Adrenal gland (tissue), 9 donors: ENCODE measurements at regions not wholly inside any gene's neighbourhood (a gene's known extent, or its start where the extent isn't known, plus 50 kb on each side); places are given as distances from the start of the nearest gene placed in this dataset.
"Not testable (repeated sequence)": the region's sequence is repeated elsewhere in the genome, so short reads cannot be mapped to it uniquely, and the experiment has no call there.

Experiments
- DNase-seq, 7 donors: peaks; one replicate each; pipeline ENCODE4 v3.0.0-alpha.2; 2019 to 2020
- H3K27ac ChIP-seq, 5 donors: fragments of 200-600 bp; sonication (generic) in 4 of 5; 1 replicate in 3 of 5; 2 replicates in 2 of 5; pipeline versions ENCODE4 v1.5.1 to v1.8.0; 2016 to 2020; ENCODE audit warnings: mild to moderate bottlenecking in 1 of 5
- H3K27me3 ChIP-seq: fragments of 200-600 bp; 2 replicates; pipeline ENCODE4 v1.8.0; 2021
- H3K36me3 ChIP-seq, 2 donors: fragments of 200-600 bp; replicated peaks in 1 of 2; 1 replicate in 1 of 2; 2 replicates in 1 of 2; pipeline versions ENCODE4 v1.5.1 to v1.8.0; 2018 to 2022
- H3K4me1 ChIP-seq, 2 donors: fragments of 200-600 bp; replicated peaks in 1 of 2; 1 replicate in 1 of 2; 2 replicates in 1 of 2; pipeline versions ENCODE4 v1.5.1 to v1.8.0; 2018 to 2021
- H3K4me3 ChIP-seq, 4 donors: fragments of 200-600 bp; sonication (generic) in 3 of 4; one replicate each; pipeline ENCODE4 v1.5.1; 2016 to 2018
- H3K9me3 ChIP-seq, 3 donors: fragments of 200-600 bp; sonication (generic) in 1 of 3; replicated peaks in 1 of 3; 1 replicate in 2 of 3; 2 replicates in 1 of 3; pipeline versions ENCODE4 v1.5.1 to v1.8.0; 2016 to 2021
- CTCF ChIP-seq, 6 experiments: fragments of 450-650 bp in 4 of 6; fragments of 200-600 bp in 2 of 6; sonication (generic) in 1 of 6; IDR thresholded peaks; 1 replicate in 5 of 6; 2 replicates in 1 of 6; pipeline versions ENCODE4 v1.5.1 to v1.8.0; 2016 to 2021; ENCODE audit warnings: antibody characterized with exemption in 6 of 6, mild to moderate bottlenecking in 2 of 6, moderate library complexity in 1 of 6
- POLR2A ChIP-seq, 2 donors: fragments of 450-650 bp; IDR thresholded peaks; one replicate each; pipeline ENCODE4 v1.6.1; 2017; ENCODE audit warnings: antibody characterized with exemption in 2 of 2, mild to moderate bottlenecking in 2 of 2, moderate library complexity in 1 of 2
- WGBS, 4 donors: extraction: QIAGEN DNeasy Blood & Tissue Kit in 2 of 4; methylation state at CpG; one replicate each; pipeline versions ENCODE4 v1.1.5 to v1.1.7; 2013 to 2017; 5-methylcytosine and 5-hydroxymethylcytosine counted together
- intact Hi-C, 2 donors: fragments of 100-400 bp; cut with DNase I; formaldehyde crosslinking; loops; one replicate each; pipeline versions ENCODE4 v1.14.1 to v1.15.0; 2022 to 2023
- donor health status: healthy with polysubstance abuse.
- donor health status: Bipolar disorder and iron deficiency.
- donor health status: DM: yes; HTN: yes; CAD: no.
- donor health status: DM: no; HTN: no; CAD: no.
- donor health status: DM: no; HTN: no; CAD: no.

- Histone ChIP-seq H3K4me1 (no peaks in the 10 kb centered on the region), H3K27ac (no peak overlapping the region), H3K27me3 (no peaks in the 10 kb centered on the region), H3K9me3 (no peaks in the 10 kb centered on the region), H3K36me3 (no peaks in the 10 kb centered on the region), H3K4me3 (no peak overlapping the region)
- no peak for DNase-seq
- WGBS, 4 donors, result 79 to 86% (median 84%) methylated on average over 1 of the region's 1 CpG; no CpG with 5 or more reads in 1 of the 4 donors
- no peak for TF ChIP-seq CTCF (IDR thresholded peaks at IDR 0.05)
- no peak for TF ChIP-seq POLR2A (IDR thresholded peaks at IDR 0.05)
- intact Hi-C loops, result no loop called here
Observed at GRCh38 chr7:55261386-55261770, 103.8 kb upstream of the LANCL2 start.

GRCh38 chr7:55265328-55265727 is 99.8 kb upstream of the LANCL2 start:
- H3K9me3 ChIP-seq, DNase-seq, intact Hi-C loops, H3K36me3 ChIP-seq, H3K4me3 ChIP-seq, H3K4me1 ChIP-seq, H3K27me3 ChIP-seq, H3K27ac ChIP-seq: not testable (repeated sequence)
- WGBS, 4 donors, result 88 to 90% (median 89%) methylated on average over 8 of the region's 8 CpGs

- H3K27ac ChIP-seq, result no peak overlapping the region
- intact Hi-C loops, result no loop called here
- no peaks in the 10 kb centered on the region for H3K36me3 ChIP-seq
- 60 to 63% (median 62%) methylated on average over 8 of the region's 8 CpGs for WGBS, 4 donors
- H3K9me3 ChIP-seq, result no peaks in the 10 kb centered on the region
- H3K4me1 ChIP-seq, result no peaks in the 10 kb centered on the region
- TF ChIP-seq CTCF (IDR thresholded peaks at IDR 0.05) (no peak), POLR2A (IDR thresholded peaks at IDR 0.05) (no peak)
- DNase-seq, result no peak
- no peak overlapping the region for H3K4me3 ChIP-seq
- no peaks in the 10 kb centered on the region for H3K27me3 ChIP-seq
Observed at GRCh38 chr7:55265836-55266642, 99.1 kb upstream of the LANCL2 start.

- DNase-seq, result peak in 1 of 7 donors; percentile 30
- 64 to 75% (median 74%) methylated on average over 8 of the region's 8 CpGs for WGBS, 4 donors
- H3K9me3 ChIP-seq, result no peaks in the 10 kb centered on the region
- H3K36me3 ChIP-seq, result no peaks in the 10 kb centered on the region
- no peak overlapping the region for H3K4me3 ChIP-seq
- no peaks in the 10 kb centered on the region for H3K27me3 ChIP-seq
- no peaks in the 10 kb centered on the region for H3K4me1 ChIP-seq
- no peak for TF ChIP-seq CTCF (IDR thresholded peaks at IDR 0.05)
- no peak for TF ChIP-seq POLR2A (IDR thresholded peaks at IDR 0.05)
- no peak overlapping the region for H3K27ac ChIP-seq
- intact Hi-C loops, result loop anchor here in 1 of 2 donors (10.0 kb wide), 2 partner anchors 94 to 324 kb away; partner anchors contain the start of gene LANCL2
Observed at GRCh38 chr7:55271069-55271626, 94.0 kb upstream of the LANCL2 start.
